GM10266 (cell line): ENCODE measurements at regions not wholly inside any gene's neighbourhood (a gene's known extent, or its start where the extent isn't known, plus 50 kb on each side); places are given as distances from the start of the nearest gene placed in this dataset.

ENCODE experiments used
- DNase-seq: peaks from one replicate; pipeline ENCODE4 v3.0.0; 2012; ENCODE audit errors: extremely low spot score
- TF ChIP-seq, protein P1 (sequence below): IDR thresholded peaks from 2 replicates; pipeline ENCODE4 v1.5.1; 2012; ENCODE audit warnings: mild to moderate bottlenecking, low read depth; ENCODE audit not compliant: control insufficient read depth, insufficient read depth; ENCODE audit errors: missing control alignments

DNA sequence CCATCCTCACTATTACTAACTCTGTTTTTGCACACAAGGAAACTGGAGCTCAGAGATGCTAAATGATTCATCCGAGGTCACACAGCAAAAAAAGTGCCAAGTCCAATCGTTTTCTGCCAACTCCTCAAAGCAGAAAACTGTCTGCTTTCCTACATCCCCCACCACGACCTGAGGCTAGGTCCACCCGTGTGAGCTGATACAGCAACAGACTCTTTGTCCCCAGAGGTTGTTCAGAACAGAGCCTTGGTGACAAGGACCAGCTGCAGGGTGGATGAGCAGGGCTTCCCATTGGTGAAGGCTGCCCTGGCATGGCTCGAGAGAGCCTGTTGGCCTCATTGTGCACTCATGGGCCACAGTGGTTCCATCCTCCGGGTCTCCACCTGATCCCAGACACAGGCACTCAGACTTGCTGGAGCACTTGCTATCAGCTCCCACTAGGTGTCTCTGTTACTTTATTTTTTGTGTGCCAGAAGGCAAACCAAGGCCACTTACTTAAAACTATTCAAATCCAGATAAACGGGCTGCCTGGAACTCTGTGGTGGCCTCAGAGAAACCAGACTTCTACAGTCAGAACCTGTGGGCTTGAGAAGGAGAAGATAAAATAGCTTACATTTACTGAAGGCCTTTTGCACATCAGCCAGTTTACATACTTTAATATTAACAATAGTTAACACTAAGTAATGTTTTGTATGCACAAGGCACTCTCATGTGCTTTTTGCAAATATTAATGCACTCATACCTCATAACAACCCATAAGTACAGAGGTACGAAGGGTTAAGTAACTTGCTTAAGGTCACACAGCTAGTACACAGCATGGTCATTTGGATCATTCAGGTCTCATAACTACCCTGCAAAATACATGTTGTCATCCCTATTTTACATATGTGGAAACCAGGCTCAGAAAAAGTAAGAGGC lies 62.9 kb upstream of the CTIF start:
- peak; percentile 54 for DNase-seq
- TF ChIP-seq, protein P1, sequence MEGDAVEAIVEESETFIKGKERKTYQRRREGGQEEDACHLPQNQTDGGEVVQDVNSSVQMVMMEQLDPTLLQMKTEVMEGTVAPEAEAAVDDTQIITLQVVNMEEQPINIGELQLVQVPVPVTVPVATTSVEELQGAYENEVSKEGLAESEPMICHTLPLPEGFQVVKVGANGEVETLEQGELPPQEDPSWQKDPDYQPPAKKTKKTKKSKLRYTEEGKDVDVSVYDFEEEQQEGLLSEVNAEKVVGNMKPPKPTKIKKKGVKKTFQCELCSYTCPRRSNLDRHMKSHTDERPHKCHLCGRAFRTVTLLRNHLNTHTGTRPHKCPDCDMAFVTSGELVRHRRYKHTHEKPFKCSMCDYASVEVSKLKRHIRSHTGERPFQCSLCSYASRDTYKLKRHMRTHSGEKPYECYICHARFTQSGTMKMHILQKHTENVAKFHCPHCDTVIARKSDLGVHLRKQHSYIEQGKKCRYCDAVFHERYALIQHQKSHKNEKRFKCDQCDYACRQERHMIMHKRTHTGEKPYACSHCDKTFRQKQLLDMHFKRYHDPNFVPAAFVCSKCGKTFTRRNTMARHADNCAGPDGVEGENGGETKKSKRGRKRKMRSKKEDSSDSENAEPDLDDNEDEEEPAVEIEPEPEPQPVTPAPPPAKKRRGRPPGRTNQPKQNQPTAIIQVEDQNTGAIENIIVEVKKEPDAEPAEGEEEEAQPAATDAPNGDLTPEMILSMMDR, result peak; percentile 71

DNA sequence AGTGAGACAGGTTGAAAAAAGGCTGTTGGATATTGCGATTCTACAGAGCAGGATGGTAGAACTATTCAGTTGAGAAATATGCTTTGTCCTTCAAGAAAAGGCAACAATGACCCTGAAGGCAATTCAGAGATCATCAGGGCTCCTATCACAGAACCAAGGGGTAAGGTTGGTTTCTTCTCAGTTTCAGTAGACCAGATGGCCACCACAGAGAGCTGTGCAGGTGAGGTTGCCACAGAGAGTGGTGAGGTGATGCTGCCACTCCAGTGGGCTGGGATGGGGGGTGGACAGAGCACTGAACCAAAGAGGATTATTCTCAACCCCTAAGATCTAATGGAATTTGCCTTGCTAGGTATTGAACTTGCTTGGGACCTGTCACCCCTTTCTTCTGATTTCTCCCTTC lies 64.6 kb upstream of the ZBTB7C start:
- TF ChIP-seq, protein P1, result no peak

DNA sequence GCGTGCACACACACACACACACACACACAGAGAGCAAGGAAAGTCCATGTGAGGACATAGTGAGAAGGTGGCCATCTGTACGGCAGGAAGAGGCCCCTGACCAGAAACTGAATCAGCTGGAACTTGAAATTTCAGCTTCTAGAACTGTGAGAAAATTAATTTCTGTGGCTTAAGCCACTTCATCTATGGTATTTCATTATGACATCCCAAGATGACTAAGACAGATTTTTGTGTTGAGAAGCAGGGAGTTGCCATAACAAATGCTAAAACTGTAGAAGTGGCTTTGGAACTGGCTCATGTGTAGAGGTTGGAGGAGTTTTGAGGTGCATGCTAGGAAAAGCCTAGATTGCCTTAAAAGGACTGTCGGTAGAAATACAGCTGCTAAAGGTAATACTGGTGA lies 63.4 kb upstream of the ZBTB7C start:
- DNase-seq, result no peak
- TF ChIP-seq, protein P1, result no peak

More for the DNA sequence above, 64.6 kb upstream of the ZBTB7C start:
- no peak for DNase-seq

DNA sequence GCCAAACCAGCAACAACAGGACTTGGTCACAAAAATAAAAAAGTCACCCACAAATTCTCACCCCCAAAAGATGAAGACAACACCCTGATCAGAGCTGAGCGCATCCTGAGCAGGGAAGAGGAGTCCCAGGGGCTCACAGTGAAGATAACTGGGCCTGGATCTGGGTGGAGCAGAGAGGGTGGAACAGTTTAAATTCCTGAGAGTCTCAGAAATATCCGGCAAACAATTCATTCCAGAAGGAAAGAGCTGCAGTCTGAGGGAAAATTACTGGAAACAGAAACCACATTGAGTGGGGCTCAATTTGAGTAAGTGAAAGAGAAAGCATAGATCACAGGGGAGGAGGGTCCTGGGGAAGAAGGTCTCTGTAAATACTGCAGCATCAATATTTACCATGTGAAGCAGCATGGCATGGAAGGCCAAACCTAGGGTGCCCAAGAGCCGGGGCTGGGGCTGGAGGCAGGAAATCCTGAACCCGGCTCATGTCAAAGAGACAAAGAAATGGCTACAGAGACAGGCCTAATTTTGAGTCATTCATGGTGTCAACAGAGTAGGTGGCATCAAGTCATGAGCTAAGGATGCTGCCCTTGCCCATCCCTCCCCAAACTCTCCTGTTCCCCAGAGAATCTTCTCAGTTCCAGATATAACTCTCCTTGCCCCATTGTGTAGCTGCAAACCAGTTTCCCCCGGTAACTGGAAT lies 61.4 kb upstream of the ZBTB7C start:
- no peak for DNase-seq

DNA sequence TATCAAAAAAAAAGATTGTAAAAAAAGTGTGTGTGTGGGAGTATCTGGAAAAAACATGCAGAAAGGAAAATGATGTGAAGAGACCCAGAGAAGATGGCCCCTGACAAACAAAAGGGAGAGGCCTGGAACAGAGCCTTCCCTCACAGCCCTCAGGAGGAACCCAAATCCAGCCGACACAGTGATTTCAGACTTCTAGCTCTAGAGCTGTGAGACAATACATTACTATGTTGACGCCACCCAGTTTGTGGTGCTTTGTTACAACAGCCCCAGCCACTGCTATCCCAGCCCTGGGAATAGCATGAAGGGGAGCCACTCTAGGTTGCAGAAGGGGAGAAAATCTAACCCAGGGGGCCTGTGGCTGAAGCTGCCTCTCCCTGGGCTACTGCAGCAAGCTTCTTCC lies 59.0 kb upstream of the ZBTB7C start:
- TF ChIP-seq, protein P1, result no peak

More for the DNA sequence above, 61.4 kb upstream of the ZBTB7C start:
- TF ChIP-seq, protein P1, result no peak

DNA sequence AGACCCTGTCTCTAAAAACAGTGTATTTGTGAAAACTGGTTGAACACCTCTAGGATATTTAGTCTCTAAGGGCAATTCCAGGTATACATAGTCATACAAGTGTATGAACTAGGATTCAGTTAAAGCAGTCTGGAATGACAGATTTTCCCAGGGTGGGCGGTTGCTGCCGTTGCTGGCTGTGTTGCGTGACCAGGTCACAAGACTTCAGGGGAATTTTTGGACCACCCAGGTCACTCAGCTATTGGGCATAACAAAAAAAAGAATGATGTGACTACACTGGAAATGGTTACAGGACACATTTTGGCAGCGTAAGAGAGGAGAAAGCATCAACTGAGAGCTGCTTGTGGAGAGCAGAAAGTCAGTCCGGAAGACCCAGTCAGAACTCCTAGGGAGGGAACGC lies 58.0 kb upstream of the ZBTB7C start:
- TF ChIP-seq, protein P1, result no peak

More for the DNA sequence above, 59.0 kb upstream of the ZBTB7C start:
- no peak for DNase-seq

More for the DNA sequence above, 58.0 kb upstream of the ZBTB7C start:
- DNase-seq, result no peak
